OCI-LY1 (cell line): ENCODE measurements at regions not wholly inside any gene's neighbourhood (a gene's known extent, or its start where the extent isn't known, plus 50 kb on each side); places are given as distances from the start of the nearest gene placed in this dataset.

Experiments used
- H2AFZ ChIP-seq: fragments of 200-600 bp; sonication (generic), shearing (Covaris generic); 2 replicates; pipeline ENCODE4 v1.6.0; 2014; ENCODE audit warnings: antibody characterized with exemption, mild to moderate bottlenecking, low read length
- H3F3A ChIP-seq: fragments of 200-600 bp; sonication (generic), shearing (Covaris generic); 2 replicates; pipeline ENCODE4 v1.6.0; 2014; ENCODE audit warnings: mild to moderate bottlenecking, antibody characterized with exemption, low read length, moderate library complexity; ENCODE audit not compliant: insufficient read depth
- H3K27ac ChIP-seq: fragments of 200-600 bp; sonication (generic); 2 replicates; pipeline ENCODE4 v1.5.1; 2014; ENCODE audit warnings: low read length, mixed run types, mild to moderate bottlenecking, low read depth; ENCODE audit not compliant: poor library complexity, severe bottlenecking
- H3K27me3 ChIP-seq: fragments of 200-600 bp; sonication (generic); 2 replicates; pipeline ENCODE4 v1.6.0; 2014; ENCODE audit warnings: antibody characterized with exemption, mild to moderate bottlenecking, low read length, moderate library complexity; ENCODE audit not compliant: insufficient read depth
- H3K36me3 ChIP-seq: fragments of 200-600 bp; sonication (generic); 2 replicates; pipeline ENCODE4 v1.6.1; 2014; ENCODE audit warnings: mild to moderate bottlenecking, antibody characterized with exemption, low read length, moderate library complexity, mixed read lengths; ENCODE audit not compliant: insufficient read depth
- H3K4me1 ChIP-seq: fragments of 200-600 bp; sonication (generic); 2 replicates; pipeline ENCODE4 v1.5.1; 2014; ENCODE audit warnings: mild to moderate bottlenecking, low read length, moderate library complexity; ENCODE audit not compliant: insufficient read depth, severe bottlenecking
- H3K4me2 ChIP-seq: fragments of 200-600 bp; sonication (generic), shearing (Covaris generic); 2 replicates; pipeline ENCODE4 v1.6.1; 2014; ENCODE audit warnings: low read length
- H3K4me3 ChIP-seq: fragments of 200-600 bp; sonication (generic); 2 replicates; pipeline ENCODE4 v1.5.1; 2014; ENCODE audit warnings: low read length, low read depth, mild to moderate bottlenecking, mixed read lengths; ENCODE audit not compliant: poor library complexity, severe bottlenecking
- H3K79me2 ChIP-seq: fragments of 200-600 bp; shearing (Covaris generic); 2 replicates; pipeline ENCODE4 v1.6.1; 2016; ENCODE audit warnings: mixed run types, low read length, mixed read lengths; ENCODE audit not compliant: insufficient read depth
- H3K9ac ChIP-seq: fragments of 200-600 bp; sonication (generic), shearing (Covaris generic); 2 replicates; pipeline ENCODE4 v1.6.1; 2014; ENCODE audit warnings: mild to moderate bottlenecking, low read length, mixed read lengths
- H3K9me2 ChIP-seq: fragments of 200-600 bp; sonication (generic), shearing (Covaris generic); 2 replicates; pipeline ENCODE4 v1.6.1; 2014; ENCODE audit warnings: low read depth, mild to moderate bottlenecking, low read length, mixed read lengths
- H3K9me3 ChIP-seq: fragments of 200-600 bp; shearing (Covaris generic); 2 replicates; pipeline ENCODE4 v1.6.1; 2014; ENCODE audit warnings: low read length, mixed read lengths
- H4K20me1 ChIP-seq: fragments of 200-600 bp; sonication (generic), shearing (Covaris generic); 2 replicates; pipeline ENCODE4 v1.6.0; 2016; ENCODE audit warnings: mild to moderate bottlenecking, low read length; ENCODE audit not compliant: insufficient read depth
- EZH2 ChIP-seq: fragments of 200-600 bp; sonication (generic), shearing (Covaris generic); IDR thresholded peaks from 2 replicates; pipeline ENCODE4 v1.8.0; 2017; ENCODE audit warnings: borderline replicate concordance, mixed run types, mild to moderate bottlenecking, antibody characterized with exemption, low read length, moderate library complexity, mixed read lengths
- TF ChIP-seq, protein P1 (sequence below): fragments of 200-600 bp; sonication (generic), shearing (Covaris generic); IDR thresholded peaks from 2 replicates; pipeline ENCODE4 v1.5.1; 2017; ENCODE audit warnings: mild to moderate bottlenecking, antibody characterized with exemption, low read length, moderate library complexity, mixed read lengths

DNA sequence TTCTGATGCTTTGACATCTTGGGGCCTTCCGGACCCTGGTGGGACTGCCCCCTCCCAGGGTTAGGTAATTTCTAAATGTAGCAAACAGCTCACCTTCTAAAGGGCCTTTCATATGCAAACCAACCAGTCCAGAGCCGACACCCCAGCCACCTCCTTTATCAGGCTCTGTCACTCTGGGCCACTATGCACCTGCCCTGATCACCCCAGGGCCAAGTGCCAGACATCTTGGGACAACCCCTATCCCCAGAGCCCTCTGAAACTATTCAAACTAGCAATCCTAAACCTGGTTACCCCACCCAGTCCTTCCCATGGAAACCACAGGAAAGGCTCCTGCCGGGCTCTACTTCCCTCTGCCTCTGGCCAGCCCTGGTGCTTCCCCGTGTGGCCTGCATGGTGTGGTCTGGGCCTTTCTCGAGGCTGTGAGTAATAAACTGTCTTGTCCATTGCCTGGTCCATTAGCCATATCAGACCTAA lies 91.2 kb upstream of the TNRC6C start:
- Histone ChIP-seq H4K20me1 (no peaks in the 10 kb centered on the region), H2AFZ (no peak overlapping the region), H3K4me3 (no peak overlapping the region), H3K27me3 (peaks cover 15% of the 10 kb centered on the region; the same call in 1 of the 2 replicates), H3K36me3 (no peaks in the 10 kb centered on the region), H3K4me2 (no peak overlapping the region), H3K27ac (no peak overlapping the region), H3F3A (no peaks in the 10 kb centered on the region), H3K4me1 (peaks cover 14% of the 10 kb centered on the region), H3K9me3 (no peaks in the 10 kb centered on the region), H3K9ac (no peak overlapping the region), H3K79me2 (no peaks in the 10 kb centered on the region), H3K9me2 (no peaks in the 10 kb centered on the region)
- TF ChIP-seq EZH2, result no peak
- TF ChIP-seq, protein P1, sequence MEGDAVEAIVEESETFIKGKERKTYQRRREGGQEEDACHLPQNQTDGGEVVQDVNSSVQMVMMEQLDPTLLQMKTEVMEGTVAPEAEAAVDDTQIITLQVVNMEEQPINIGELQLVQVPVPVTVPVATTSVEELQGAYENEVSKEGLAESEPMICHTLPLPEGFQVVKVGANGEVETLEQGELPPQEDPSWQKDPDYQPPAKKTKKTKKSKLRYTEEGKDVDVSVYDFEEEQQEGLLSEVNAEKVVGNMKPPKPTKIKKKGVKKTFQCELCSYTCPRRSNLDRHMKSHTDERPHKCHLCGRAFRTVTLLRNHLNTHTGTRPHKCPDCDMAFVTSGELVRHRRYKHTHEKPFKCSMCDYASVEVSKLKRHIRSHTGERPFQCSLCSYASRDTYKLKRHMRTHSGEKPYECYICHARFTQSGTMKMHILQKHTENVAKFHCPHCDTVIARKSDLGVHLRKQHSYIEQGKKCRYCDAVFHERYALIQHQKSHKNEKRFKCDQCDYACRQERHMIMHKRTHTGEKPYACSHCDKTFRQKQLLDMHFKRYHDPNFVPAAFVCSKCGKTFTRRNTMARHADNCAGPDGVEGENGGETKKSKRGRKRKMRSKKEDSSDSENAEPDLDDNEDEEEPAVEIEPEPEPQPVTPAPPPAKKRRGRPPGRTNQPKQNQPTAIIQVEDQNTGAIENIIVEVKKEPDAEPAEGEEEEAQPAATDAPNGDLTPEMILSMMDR, result no peak

DNA sequence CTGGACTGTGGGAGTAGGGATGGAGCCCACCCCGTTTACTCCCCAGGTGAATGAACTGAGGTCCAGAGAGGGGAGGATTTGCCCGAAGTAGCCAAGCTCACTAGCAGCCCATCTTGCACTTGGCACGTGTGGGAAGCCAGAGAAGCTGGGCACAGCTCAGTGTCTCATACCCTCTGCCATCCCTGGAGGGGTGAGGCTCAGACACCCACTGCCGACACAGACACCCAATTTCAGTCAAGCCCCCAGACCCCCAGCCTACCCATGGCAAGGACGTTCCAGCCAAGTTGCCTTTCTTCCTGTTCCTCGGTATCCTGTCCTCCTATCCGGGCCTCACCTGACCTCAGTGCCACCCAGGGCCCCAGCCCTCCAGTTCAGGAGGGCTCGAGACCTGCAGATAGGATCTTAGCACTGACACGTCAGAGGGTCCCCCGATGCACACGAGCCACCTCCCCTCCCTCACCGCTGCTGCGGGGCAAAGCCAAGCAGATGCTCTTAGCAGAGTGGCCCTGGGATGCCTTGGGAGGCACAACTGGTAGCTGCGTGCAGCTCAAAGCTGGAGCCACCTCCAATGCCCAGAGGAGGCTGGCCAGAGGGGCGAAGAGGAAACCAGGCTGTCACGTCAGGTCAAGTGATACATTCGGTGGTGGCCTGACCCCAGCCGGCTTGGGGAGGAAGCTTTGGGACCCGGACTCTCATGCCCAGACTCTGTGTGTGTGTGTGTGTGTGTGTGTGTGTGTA lies 90.4 kb upstream of the TNRC6C start:
- TF ChIP-seq EZH2, result no peak
- TF ChIP-seq, protein P1, result no peak
- H3K9ac ChIP-seq, result no peak overlapping the region
- H3K79me2 ChIP-seq, result no peaks in the 10 kb centered on the region
- no peaks in the 10 kb centered on the region for H3K36me3 ChIP-seq
- H3K4me1 ChIP-seq, result peaks cover 14% of the 10 kb centered on the region
- no peak overlapping the region for H3K4me3 ChIP-seq
- H2AFZ ChIP-seq, result no peak overlapping the region
- no peaks in the 10 kb centered on the region for H3K9me2 ChIP-seq
- H3K9me3 ChIP-seq, result no peaks in the 10 kb centered on the region
- no peak overlapping the region for H3K4me2 ChIP-seq
- no peaks in the 10 kb centered on the region for H3F3A ChIP-seq
- no peak overlapping the region for H3K27ac ChIP-seq
- peaks cover 15% of the 10 kb centered on the region; the same call in 1 of the 2 replicates for H3K27me3 ChIP-seq
- no peaks in the 10 kb centered on the region for H4K20me1 ChIP-seq

DNA sequence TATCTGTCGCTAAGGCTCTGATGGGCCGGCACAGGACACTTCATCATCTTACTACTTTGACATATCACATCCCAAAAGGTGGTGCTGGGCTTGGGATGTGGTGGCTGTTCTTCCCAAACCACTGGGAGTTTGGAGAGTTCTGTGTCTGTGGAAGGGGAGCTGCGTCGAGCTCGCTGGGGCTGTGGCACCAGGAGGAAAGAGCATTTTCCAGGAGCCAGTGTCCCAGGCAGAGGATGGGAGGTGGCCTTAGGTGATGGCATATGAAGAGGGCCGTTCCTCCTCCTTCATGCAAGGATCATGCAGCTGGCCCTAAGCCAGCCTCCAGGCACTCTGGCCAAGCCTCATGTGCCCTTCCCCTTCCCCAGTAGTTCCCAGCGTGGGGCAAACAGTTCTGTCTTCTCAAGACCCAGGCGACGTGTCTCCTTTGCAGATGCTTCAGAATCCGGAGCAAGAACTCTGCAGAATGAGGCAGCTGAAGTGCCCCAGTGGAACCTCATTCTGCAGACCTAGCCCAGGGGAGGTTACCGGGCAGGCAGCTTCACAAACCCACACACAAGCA lies 89.4 kb upstream of the TNRC6C start:
- Histone ChIP-seq H3F3A (no peaks in the 10 kb centered on the region), H2AFZ (no peak overlapping the region), H3K4me3 (no peak overlapping the region), H3K4me2 (peak overlapping the region; percentile 15; the same call in 1 of the 2 replicates), H3K9ac (no peak overlapping the region), H3K9me2 (no peaks in the 10 kb centered on the region), H3K9me3 (no peaks in the 10 kb centered on the region), H3K4me1 (peaks cover 14% of the 10 kb centered on the region), H3K79me2 (no peaks in the 10 kb centered on the region), H3K27me3 (peaks cover 8% of the 10 kb centered on the region; the same call in 1 of the 2 replicates), H3K36me3 (no peaks in the 10 kb centered on the region), H3K27ac (no peak overlapping the region), H4K20me1 (no peaks in the 10 kb centered on the region)
- TF ChIP-seq, protein P1, result no peak
- no peak for TF ChIP-seq EZH2
